ENCODE measurements at regions not wholly inside any gene's neighbourhood (a gene's known extent, or its start where the extent isn't known, plus 50 kb on each side); places are given as distances from the start of the nearest gene placed in this dataset.

GRCh38 chr3:5390936-5391625, 203.6 kb downstream of the EDEM1 start:
- peak overlapping the region in 8 of 11 experiments; percentile 2 to 66 (median 22); a peak in 9 of 22 replicates for H3K4me2 ChIP-seq
- H3K27ac ChIP-seq, result no peak overlapping the region

GRCh38 chr3:5401002-5401401, 213.5 kb downstream of the EDEM1 start:
- TF ChIP-seq Cebpa-rat (IDR thresholded peaks at IDR 0.05), result no peak
- Histone ChIP-seq H3K9me3 (replicated peaks in 1 of 11) (no peaks in the 10 kb centered on the region), H3K4me3 (no peak overlapping the region), H3K27me3 (no peaks in the 10 kb centered on the region), H3K9ac (no peak overlapping the region), H3K36me3 (no peaks in the 10 kb centered on the region), H3K4me1 (no peaks in the 10 kb centered on the region), H3K27ac (no peak overlapping the region), H4K20me1 (no peaks in the 10 kb centered on the region), H3K4me2 (no peak overlapping the region)

More at GRCh38 chr3:5390936-5391625, 203.6 kb downstream of the EDEM1 start:
- Histone ChIP-seq H3K27me3 (no peaks in the 10 kb centered on the region), H3K9ac (no peak overlapping the region), H4K20me1 (no peaks in the 10 kb centered on the region), H3K9me3 (replicated peaks in 1 of 11) (no peaks in the 10 kb centered on the region), H3K36me3 (no peaks in the 10 kb centered on the region), H3K4me1 (peaks cover 6 to 17% (median 13%) of the 10 kb centered on the region in 10 experiments; a peak in 19 of 20 replicates), H3K4me3 (no peak overlapping the region)
- no peak for TF ChIP-seq Cebpa-rat (IDR thresholded peaks at IDR 0.05)

- H3K9ac ChIP-seq, result no peak overlapping the region
- H3K27me3 ChIP-seq, result no peaks in the 10 kb centered on the region
- no peak overlapping the region for H3K4me3 ChIP-seq
- H3K4me1 ChIP-seq, result no peaks in the 10 kb centered on the region
- no peaks in the 10 kb centered on the region for H3K9me3 ChIP-seq (replicated peaks in 1 of 11)
- no peak overlapping the region for H3K27ac ChIP-seq
- no peak overlapping the region for H3K4me2 ChIP-seq
- no peak for TF ChIP-seq Cebpa-rat (IDR thresholded peaks at IDR 0.05)
- H3K36me3 ChIP-seq, result no peaks in the 10 kb centered on the region
- no peaks in the 10 kb centered on the region for H4K20me1 ChIP-seq
These were observed 217.2 kb downstream of the EDEM1 start for GRCh38 chr3:5404718-5405117.

- Histone ChIP-seq H3K27me3 (no peaks in the 10 kb centered on the region), H3K36me3 (no peaks in the 10 kb centered on the region), H3K4me3 (no peak overlapping the region), H3K4me1 (no peaks in the 10 kb centered on the region), H3K9ac (no peak overlapping the region), H3K4me2 (no peak overlapping the region), H3K9me3 (replicated peaks in 1 of 11) (peaks cover 0 to 7% (median 0%) of the 10 kb centered on the region in 11 experiments; a peak in 6 of 22 replicates), H3K27ac (no peak overlapping the region), H4K20me1 (no peaks in the 10 kb centered on the region)
- TF ChIP-seq Cebpa-rat (IDR thresholded peaks at IDR 0.05), result no peak
These were observed 224.3 kb downstream of the EDEM1 start for GRCh38 chr3:5411786-5412185.

GRCh38 chr3:5423076-5423475, 235.6 kb downstream of the EDEM1 start:
- Histone ChIP-seq H3K9ac (no peak overlapping the region), H3K27me3 (no peaks in the 10 kb centered on the region)
- TF ChIP-seq Cebpa-rat (IDR thresholded peaks at IDR 0.05), result no peak

GRCh38 chr3:5423523-5423922, 236.0 kb downstream of the EDEM1 start:
- no peak overlapping the region for H3K4me3 ChIP-seq
- H3K4me2 ChIP-seq, result peak overlapping the region in 4 of 11 experiments; percentile 16 to 68 (median 58); a peak in 6 of 22 replicates
- no peaks in the 10 kb centered on the region for H3K36me3 ChIP-seq
- H3K27me3 ChIP-seq, result no peaks in the 10 kb centered on the region
- H3K27ac ChIP-seq, result 0 out of 22 replicates have a peak overlapping the region, but pooled peaks of 1 of the 11 experiments have one; percentile 9
- no peaks in the 10 kb centered on the region for H3K9me3 ChIP-seq (replicated peaks in 1 of 11)
- peaks cover 0 to 14% (median 0%) of the 10 kb centered on the region in 10 experiments; a peak in 8 of 20 replicates for H3K4me1 ChIP-seq
- H3K9ac ChIP-seq, result no peak overlapping the region
- H4K20me1 ChIP-seq, result no peaks in the 10 kb centered on the region
- no peak for TF ChIP-seq Cebpa-rat (IDR thresholded peaks at IDR 0.05)

More at GRCh38 chr3:5423076-5423475, 235.6 kb downstream of the EDEM1 start:
- peaks cover 0 to 14% (median 0%) of the 10 kb centered on the region in 10 experiments; a peak in 8 of 20 replicates for H3K4me1 ChIP-seq
- H4K20me1 ChIP-seq, result no peaks in the 10 kb centered on the region
- 0 out of 22 replicates have a peak overlapping the region, but pooled peaks of 1 of the 11 experiments have one; percentile 9 for H3K27ac ChIP-seq
- no peaks in the 10 kb centered on the region for H3K9me3 ChIP-seq (replicated peaks in 1 of 11)
- H3K36me3 ChIP-seq, result no peaks in the 10 kb centered on the region
- no peak overlapping the region for H3K4me3 ChIP-seq
- peak overlapping the region in 4 of 11 experiments; percentile 16 to 68 (median 58); a peak in 6 of 22 replicates for H3K4me2 ChIP-seq

- Histone ChIP-seq H3K27ac (no peak overlapping the region), H3K4me3 (no peak overlapping the region), H3K4me2 (no peak overlapping the region), H3K27me3 (no peaks in the 10 kb centered on the region), H3K9ac (no peak overlapping the region), H3K36me3 (no peaks in the 10 kb centered on the region), H4K20me1 (no peaks in the 10 kb centered on the region), H3K9me3 (replicated peaks in 1 of 11) (no peaks in the 10 kb centered on the region), H3K4me1 (peaks cover 0 to 14% (median 0%) of the 10 kb centered on the region in 10 experiments; a peak in 8 of 20 replicates)
- no peak for TF ChIP-seq Cebpa-rat (IDR thresholded peaks at IDR 0.05)
These were observed 237.9 kb downstream of the EDEM1 start for GRCh38 chr3:5425371-5425770.

- H3K27ac ChIP-seq, result no peak overlapping the region
- H4K20me1 ChIP-seq, result no peaks in the 10 kb centered on the region
- peaks cover 0 to 14% (median 0%) of the 10 kb centered on the region in 10 experiments; a peak in 8 of 20 replicates for H3K4me1 ChIP-seq
- no peaks in the 10 kb centered on the region for H3K36me3 ChIP-seq
- no peak overlapping the region for H3K4me2 ChIP-seq
- no peak overlapping the region for H3K4me3 ChIP-seq
- TF ChIP-seq Cebpa-rat (IDR thresholded peaks at IDR 0.05), result no peak
- no peak overlapping the region for H3K9ac ChIP-seq
- no peaks in the 10 kb centered on the region for H3K27me3 ChIP-seq
- no peaks in the 10 kb centered on the region for H3K9me3 ChIP-seq (replicated peaks in 1 of 11)
These were observed 238.8 kb downstream of the EDEM1 start for GRCh38 chr3:5426094-5426883.

GRCh38 chr3:5427021-5427420, 239.5 kb downstream of the EDEM1 start:
- no peak for TF ChIP-seq Cebpa-rat (IDR thresholded peaks at IDR 0.05)

More at GRCh38 chr3:5427021-5427420, 239.5 kb downstream of the EDEM1 start:
- no peaks in the 10 kb centered on the region for H3K36me3 ChIP-seq
- H3K27me3 ChIP-seq, result no peaks in the 10 kb centered on the region
- H3K9ac ChIP-seq, result no peak overlapping the region
- H4K20me1 ChIP-seq, result no peaks in the 10 kb centered on the region
- H3K9me3 ChIP-seq (replicated peaks in 1 of 11), result no peaks in the 10 kb centered on the region
- no peak overlapping the region for H3K4me3 ChIP-seq
- H3K4me2 ChIP-seq, result no peak overlapping the region
- H3K27ac ChIP-seq, result no peak overlapping the region
- H3K4me1 ChIP-seq, result peaks cover 0 to 14% (median 0%) of the 10 kb centered on the region in 10 experiments; a peak in 8 of 20 replicates

All from BLaER1 treated with 17β-estradiol and CSF1 and Interleukin-3, amounts not matched to agents 10 nM and 100 nM (cell line).